ENCODE measurements at regions not wholly inside any gene's neighbourhood (a gene's known extent, or its start where the extent isn't known, plus 50 kb on each side); places are given as distances from the start of the nearest gene placed in this dataset.
"Not testable (repeated sequence)": the region's sequence is repeated elsewhere in the genome, so short reads cannot be mapped to it uniquely, and the experiment has no call there.

GRCh38 chrX:50967736-50968135 lies 57.2 kb downstream of the BMP15 start:
- no peak overlapping the region for H3K27ac Mint-ChIP-seq
- H3K4me1 ChIP-seq (ENCODE audit: insufficient read depth, low read length), result no peaks in the 10 kb centered on the region
- H3K4me3 ChIP-seq (ENCODE audit: low read length), result no peak overlapping the region
- H3K36me3 Mint-ChIP-seq, result no peaks in the 10 kb centered on the region
- no peaks in the 10 kb centered on the region for H3K27me3 ChIP-seq (ENCODE audit: insufficient read depth, low read length, poor library complexity, severe bottlenecking)
- H3K9me3 Mint-ChIP-seq, result no peaks in the 10 kb centered on the region
- no peaks in the 10 kb centered on the region for H3K9me3 ChIP-seq (ENCODE audit: low read length)
- POLR2A ChIA-PET, result no interaction called here
- no peaks in the 10 kb centered on the region for H3K36me3 ChIP-seq (ENCODE audit: insufficient read depth, low read length)
- H3K4me3 Mint-ChIP-seq, result no peak overlapping the region
- no peak for DNase-seq
- CTCF ChIA-PET, result no interaction called here
- no peaks in the 10 kb centered on the region for H3K4me1 Mint-ChIP-seq
- no peak overlapping the region for H3K27ac ChIP-seq (ENCODE audit: low read depth, low read length)
- H3K27me3 Mint-ChIP-seq, result peaks cover under 1 to 4% of the 10 kb centered on the region in 2 donors

DNA sequence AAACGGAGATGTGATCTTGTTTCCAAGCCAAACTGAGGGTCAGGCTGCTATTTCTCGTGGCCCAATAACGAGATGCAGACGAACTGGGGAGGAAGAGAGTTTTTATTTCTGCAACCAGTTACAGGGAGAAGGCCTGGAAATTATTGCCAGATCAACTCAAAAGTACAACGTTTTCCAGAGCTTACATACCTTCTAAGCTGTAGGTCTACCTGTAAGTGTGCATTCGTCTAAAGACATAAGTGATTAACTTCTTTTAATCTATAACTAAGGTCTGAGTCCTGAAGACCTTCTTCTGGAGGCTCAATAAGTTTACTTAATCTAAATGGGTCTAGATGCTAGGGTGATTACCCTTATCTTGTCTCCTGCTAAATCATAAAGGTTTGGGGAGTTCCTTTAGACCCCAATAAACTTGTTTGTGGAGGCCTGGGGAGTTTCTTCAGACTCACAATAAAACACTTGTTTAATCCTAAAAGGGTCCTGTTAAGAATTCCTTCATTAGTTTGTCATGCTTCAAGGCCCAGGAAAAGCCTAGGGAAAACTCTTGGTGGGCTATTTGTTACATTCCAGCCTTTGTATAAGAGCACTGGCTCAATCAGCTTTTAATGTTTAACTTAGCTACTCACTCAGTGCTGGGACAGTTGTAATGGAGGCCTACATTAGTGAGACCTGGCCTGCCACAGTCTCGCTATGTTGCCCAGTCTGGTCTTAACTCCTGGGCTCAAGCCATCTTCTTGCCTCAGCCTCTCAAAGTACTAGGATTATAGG lies 58.5 kb downstream of the BMP15 start:
- H3K4me3 ChIP-seq (ENCODE audit: low read length); H3K9me3 ChIP-seq (ENCODE audit: low read length); H3K27ac Mint-ChIP-seq; H3K4me1 ChIP-seq (ENCODE audit: insufficient read depth, low read length); CTCF ChIA-PET; H3K36me3 ChIP-seq (ENCODE audit: insufficient read depth, low read length); POLR2A ChIA-PET; H3K27me3 Mint-ChIP-seq; DNase-seq; H3K4me1 Mint-ChIP-seq; H3K36me3 Mint-ChIP-seq; H3K4me3 Mint-ChIP-seq; H3K27ac ChIP-seq (ENCODE audit: low read depth, low read length); H3K9me3 Mint-ChIP-seq; H3K27me3 ChIP-seq (ENCODE audit: insufficient read depth, low read length, poor library complexity, severe bottlenecking): not testable (repeated sequence)

- H3K27ac Mint-ChIP-seq, result no peak overlapping the region
- Histone ChIP-seq H3K27me3 (ENCODE audit: insufficient read depth, low read length, poor library complexity, severe bottlenecking) (no peaks in the 10 kb centered on the region), H3K4me3 (ENCODE audit: low read length) (no peak overlapping the region), H3K9me3 (ENCODE audit: low read length) (no peaks in the 10 kb centered on the region), H3K27ac (ENCODE audit: low read depth, low read length) (no peak overlapping the region), H3K4me1 (ENCODE audit: insufficient read depth, low read length) (no peaks in the 10 kb centered on the region), H3K36me3 (ENCODE audit: insufficient read depth, low read length) (no peaks in the 10 kb centered on the region)
- no peaks in the 10 kb centered on the region for H3K9me3 Mint-ChIP-seq
- ChIA-PET POLR2A (no interaction called here), CTCF (no interaction called here)
- no peak for DNase-seq
- no peaks in the 10 kb centered on the region for H3K36me3 Mint-ChIP-seq
- peaks cover 2 to 4% of the 10 kb centered on the region in 2 donors for H3K27me3 Mint-ChIP-seq
- H3K4me1 Mint-ChIP-seq, result no peaks in the 10 kb centered on the region
- H3K4me3 Mint-ChIP-seq, result no peak overlapping the region
These were observed 60.9 kb downstream of the BMP15 start for GRCh38 chrX:50971395-50971794.

- no peak for DNase-seq
- Mint-ChIP-seq H3K27ac (no peak overlapping the region), H3K27me3 (peaks cover 0 to 5% of the 10 kb centered on the region in 2 donors), H3K36me3 (no peaks in the 10 kb centered on the region), H3K9me3 (no peaks in the 10 kb centered on the region), H3K4me3 (no peak overlapping the region), H3K4me1 (no peaks in the 10 kb centered on the region)
- Histone ChIP-seq H3K36me3 (ENCODE audit: insufficient read depth, low read length) (no peaks in the 10 kb centered on the region), H3K27ac (ENCODE audit: low read depth, low read length) (no peak overlapping the region), H3K9me3 (ENCODE audit: low read length) (no peaks in the 10 kb centered on the region), H3K4me3 (ENCODE audit: low read length) (no peak overlapping the region), H3K4me1 (ENCODE audit: insufficient read depth, low read length) (no peaks in the 10 kb centered on the region), H3K27me3 (ENCODE audit: insufficient read depth, low read length, poor library complexity, severe bottlenecking) (no peaks in the 10 kb centered on the region)
- CTCF ChIA-PET, result no interaction called here
- POLR2A ChIA-PET, result no interaction called here
These were observed 62.7 kb downstream of the BMP15 start for GRCh38 chrX:50973199-50973598.

DNA sequence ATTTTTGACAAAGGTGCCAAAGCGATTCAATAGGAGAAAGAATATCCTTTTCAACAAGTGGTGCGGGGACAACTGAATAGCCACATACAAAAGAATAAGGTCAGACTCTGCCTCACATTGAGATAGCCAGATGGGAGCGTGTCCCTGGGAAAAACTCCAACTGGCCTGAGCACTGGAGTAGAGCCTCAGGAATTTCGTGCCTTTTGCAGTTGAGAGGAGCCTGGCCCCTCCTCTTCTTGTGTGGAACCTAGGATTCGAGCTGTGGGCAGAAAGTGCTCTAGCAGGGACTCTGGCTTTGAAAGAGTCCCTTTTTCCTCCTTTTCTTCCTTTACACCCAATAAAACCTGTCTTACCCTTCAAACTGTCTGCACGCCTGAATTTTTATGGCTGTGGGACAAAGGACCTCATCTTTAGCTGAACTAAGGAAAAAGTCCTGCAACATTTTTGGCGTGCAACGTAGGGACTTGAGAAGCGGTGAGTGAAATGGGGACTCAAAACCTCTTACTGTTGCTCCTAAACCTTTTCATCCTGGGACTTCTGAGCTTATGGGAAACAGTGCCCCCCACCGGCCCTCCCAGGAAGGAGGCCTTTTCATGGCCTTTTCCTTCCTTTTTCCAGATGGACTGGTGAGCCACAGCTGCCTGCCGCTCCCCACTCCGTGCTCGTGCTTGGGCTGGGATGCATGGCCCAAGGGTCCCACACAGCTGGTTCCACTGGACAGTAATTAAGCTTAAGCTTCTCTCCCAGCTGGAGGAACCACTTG lies 68.6 kb downstream of the BMP15 start:
- H3K27me3 ChIP-seq (ENCODE audit: insufficient read depth, low read length, poor library complexity, severe bottlenecking), result no peaks in the 10 kb centered on the region
- H3K36me3 Mint-ChIP-seq, result no peaks in the 10 kb centered on the region
- H3K9me3 ChIP-seq (ENCODE audit: low read length), result no peaks in the 10 kb centered on the region
- peak overlapping the region in 1 of 8 donors; percentile 66 for H3K27ac Mint-ChIP-seq
- DNase-seq, result no peak
- no peaks in the 10 kb centered on the region for H3K36me3 ChIP-seq (ENCODE audit: insufficient read depth, low read length)
- no peaks in the 10 kb centered on the region for H3K4me1 Mint-ChIP-seq
- H3K27ac ChIP-seq (ENCODE audit: low read depth, low read length), result no peak overlapping the region
- ChIA-PET POLR2A (no interaction called here), CTCF (no interaction called here)
- H3K9me3 Mint-ChIP-seq, result peaks cover 0 to 2% (median 0%) of the 10 kb centered on the region in 5 donors
- H3K27me3 Mint-ChIP-seq, result peaks cover 0 to 9% of the 10 kb centered on the region in 2 donors
- H3K4me3 Mint-ChIP-seq, result no peak overlapping the region
- H3K4me1 ChIP-seq (ENCODE audit: insufficient read depth, low read length), result no peaks in the 10 kb centered on the region
- no peak overlapping the region for H3K4me3 ChIP-seq (ENCODE audit: low read length)

DNA sequence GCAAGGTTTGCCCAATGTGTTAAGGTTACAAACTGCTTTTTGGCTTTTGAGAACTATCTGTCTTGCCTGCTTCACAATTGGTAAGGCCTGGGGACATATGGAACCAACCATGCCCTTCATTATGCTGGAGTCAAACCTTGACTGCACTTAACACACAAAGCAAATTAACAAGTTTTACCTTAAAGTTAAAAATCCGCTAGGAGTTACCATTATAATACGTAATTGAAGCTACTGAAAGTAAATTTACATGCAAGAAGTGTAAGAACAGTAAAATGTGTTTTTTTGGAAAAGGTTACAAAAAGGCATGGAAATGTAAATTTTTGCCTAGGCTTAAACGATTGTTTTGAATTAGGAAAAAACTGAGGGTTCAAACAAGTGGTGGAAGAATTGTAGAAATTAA lies 69.7 kb downstream of the BMP15 start:
- Mint-ChIP-seq H3K4me1 (no peaks in the 10 kb centered on the region), H3K27ac (no peak overlapping the region), H3K36me3 (no peaks in the 10 kb centered on the region), H3K27me3 (peaks cover 0 to 9% of the 10 kb centered on the region in 2 donors), H3K4me3 (no peak overlapping the region), H3K9me3 (peaks cover 0 to 2% (median 0%) of the 10 kb centered on the region in 5 donors)
- CTCF ChIA-PET, result no interaction called here
- H3K27ac ChIP-seq (ENCODE audit: low read depth, low read length), result no peak overlapping the region
- no peaks in the 10 kb centered on the region for H3K9me3 ChIP-seq (ENCODE audit: low read length)
- H3K27me3 ChIP-seq (ENCODE audit: insufficient read depth, low read length, poor library complexity, severe bottlenecking), result no peaks in the 10 kb centered on the region
- DNase-seq, result no peak
- no peaks in the 10 kb centered on the region for H3K36me3 ChIP-seq (ENCODE audit: insufficient read depth, low read length)
- H3K4me1 ChIP-seq (ENCODE audit: insufficient read depth, low read length), result no peaks in the 10 kb centered on the region
- no peak overlapping the region for H3K4me3 ChIP-seq (ENCODE audit: low read length)
- POLR2A ChIA-PET, result no interaction called here

DNA sequence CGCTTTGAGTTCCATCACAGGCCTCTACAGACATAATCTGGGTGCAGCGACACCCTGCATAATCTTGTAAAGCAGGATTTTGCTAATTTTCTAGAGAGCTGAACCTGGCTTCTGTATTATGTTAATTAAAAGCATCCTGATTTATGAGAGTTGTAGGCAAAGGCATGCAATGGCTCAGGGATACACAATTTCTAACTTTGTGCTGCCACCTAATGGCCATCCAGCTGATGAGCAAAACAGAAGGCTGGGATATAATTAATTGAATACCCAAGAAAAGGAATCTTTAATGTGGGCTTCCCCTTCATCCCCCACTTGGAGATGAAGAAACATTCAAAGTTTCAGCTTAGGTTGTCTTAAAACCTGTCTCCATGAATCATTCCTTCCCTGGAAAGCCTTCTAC lies 78.1 kb downstream of the BMP15 start:
- peaks cover 0 to 11% of the 10 kb centered on the region in 2 donors for H3K27me3 Mint-ChIP-seq
- no peak overlapping the region for H3K4me3 Mint-ChIP-seq
- Histone ChIP-seq H3K4me1 (ENCODE audit: insufficient read depth, low read length) (no peaks in the 10 kb centered on the region), H3K9me3 (ENCODE audit: low read length) (no peaks in the 10 kb centered on the region), H3K27ac (ENCODE audit: low read depth, low read length) (no peak overlapping the region), H3K27me3 (ENCODE audit: insufficient read depth, low read length, poor library complexity, severe bottlenecking) (no peaks in the 10 kb centered on the region), H3K36me3 (ENCODE audit: insufficient read depth, low read length) (no peaks in the 10 kb centered on the region), H3K4me3 (ENCODE audit: low read length) (no peak overlapping the region)
- no peaks in the 10 kb centered on the region for H3K36me3 Mint-ChIP-seq
- no peaks in the 10 kb centered on the region for H3K4me1 Mint-ChIP-seq
- POLR2A ChIA-PET, result no interaction called here
- peaks cover 0 to 2% (median 0%) of the 10 kb centered on the region in 5 donors for H3K9me3 Mint-ChIP-seq
- H3K27ac Mint-ChIP-seq, result no peak overlapping the region
- CTCF ChIA-PET, result no interaction called here
- DNase-seq, result no peak

DNA sequence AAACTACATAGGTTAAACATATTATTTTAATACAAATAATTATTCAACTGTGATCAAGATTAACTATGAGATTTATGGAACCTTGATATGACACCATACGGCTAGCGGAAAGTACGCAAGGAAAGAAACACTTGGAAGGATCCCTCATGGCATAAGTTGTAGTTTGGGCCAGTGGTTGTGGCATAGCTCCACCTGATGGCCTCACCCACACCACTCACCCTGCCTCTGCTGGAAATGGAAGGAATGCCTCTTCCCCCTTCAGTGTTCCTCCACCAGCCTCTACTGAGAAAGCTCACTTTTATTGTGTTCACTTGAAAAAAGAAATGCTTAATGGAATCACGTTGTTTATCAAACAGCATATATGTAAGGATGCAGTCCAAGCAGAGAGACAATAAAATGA lies 86.4 kb downstream of the BMP15 start:
- Mint-ChIP-seq H3K27me3 (peaks cover 6 to 7% of the 10 kb centered on the region in 2 donors), H3K27ac (no peak overlapping the region), H3K36me3 (no peaks in the 10 kb centered on the region), H3K4me1 (no peaks in the 10 kb centered on the region), H3K4me3 (no peak overlapping the region), H3K9me3 (no peaks in the 10 kb centered on the region)
- POLR2A ChIA-PET, result no interaction called here
- Histone ChIP-seq H3K9me3 (ENCODE audit: low read length) (no peaks in the 10 kb centered on the region), H3K4me3 (ENCODE audit: low read length) (no peak overlapping the region), H3K36me3 (ENCODE audit: insufficient read depth, low read length) (no peaks in the 10 kb centered on the region), H3K4me1 (ENCODE audit: insufficient read depth, low read length) (no peaks in the 10 kb centered on the region), H3K27ac (ENCODE audit: low read depth, low read length) (no peak overlapping the region), H3K27me3 (ENCODE audit: insufficient read depth, low read length, poor library complexity, severe bottlenecking) (no peaks in the 10 kb centered on the region)
- no peak for DNase-seq
- CTCF ChIA-PET, result no interaction called here

Data from CD8-positive, alpha-beta memory T cell (primary cell).